A549 (cell line): ENCODE measurements at regions not wholly inside any gene's neighbourhood (a gene's known extent, or its start where the extent isn't known, plus 50 kb on each side); places are given as distances from the start of the nearest gene placed in this dataset.

Experiments used
- ATAC-seq, 2 experiments: fragments of 200-7000 bp in 1 of 2; fragments of >200 bp in 1 of 2; cut with Nextera tagmentation in 1 of 2; cut with Tn5 transposase in 1 of 2; 3 replicates each; pipeline versions ENCODE4 v1.8.0 to v1.9.1; 2018 to 2020; ENCODE audit warnings: mild to moderate bottlenecking in 1 of 2, moderate library complexity in 1 of 2
- CTCF ChIA-PET: fragments of 300-600 bp; sonication (Branson Sonifier 250); formaldehyde crosslinking; extraction: SDS; loops from one replicate; lab custom pipeline; 2021; ENCODE audit warnings: antibody characterized with exemption, inconsistent platforms; lab: Yijun Ruan, JAX
- POLR2A ChIA-PET: fragments of 350-600 bp; formaldehyde crosslinking; extraction: SDS; loops from one replicate; lab custom pipeline; 2021; ENCODE audit warnings: antibody characterized with exemption, inconsistent platforms; lab: Yijun Ruan, JAX
- DNase-seq, 2 experiments: peaks; one replicate each; pipeline versions ENCODE4 v3.0.0 to v3.0.0-alpha.2; 2011 to 2016; ENCODE audit warnings: low read depth in 1 of 2, low spot score in 1 of 2
- FAIRE-seq: peaks from 2 replicates; lab custom pipeline; 2011; peaks lifted over from hg19 to GRCh38; lab: Jason Lieb, UNC
- H3K27ac ChIP-seq, 2 experiments: fragments of >200 bp; sonication (Bioruptor Twin); formaldehyde crosslinking; 3 replicates each; pipeline ENCODE4 v1.5.1; 2016 to 2017
- H3K4me1 ChIP-seq: fragments of >200 bp; sonication (Bioruptor Twin); formaldehyde crosslinking; 3 replicates; pipeline ENCODE4 v1.6.1; 2016
- H3K4me2 ChIP-seq: fragments of >200 bp; sonication (Bioruptor Twin); formaldehyde crosslinking; 3 replicates; pipeline ENCODE4 v1.6.1; 2016
- H3K4me3 ChIP-seq: fragments of >200 bp; sonication (Bioruptor Twin); formaldehyde crosslinking; 3 replicates; pipeline ENCODE4 v1.5.1; 2016
- H3K9me3 ChIP-seq: fragments of >200 bp; sonication (Bioruptor Twin); formaldehyde crosslinking; 3 replicates; pipeline ENCODE4 v1.6.1; 2016
- CBX2 ChIP-seq: fragments of 200-600 bp; sonication (generic); IDR thresholded peaks from 2 replicates; pipeline ENCODE4 v1.6.1; 2016; ENCODE audit warnings: low read depth, mild to moderate bottlenecking, borderline replicate concordance
- CEBPB ChIP-seq, 2 experiments: fragments of >200 bp in 1 of 2; sonication (Bioruptor Twin) in 1 of 2; formaldehyde crosslinking in 1 of 2; IDR thresholded peaks; 2 replicates each; pipeline ENCODE4 v1.6.1; 2012 to 2016
- CHD2 ChIP-seq: fragments of 150-350 bp; IDR thresholded peaks from 2 replicates; pipeline ENCODE4 v1.6.1; 2014; ENCODE audit warnings: low read length; ENCODE audit not compliant: partially characterized antibody
- CHD4 ChIP-seq: fragments of 200-600 bp; sonication (generic); IDR thresholded peaks from 2 replicates; pipeline ENCODE4 v1.6.1; 2016; ENCODE audit warnings: antibody characterized with exemption, mild to moderate bottlenecking, borderline replicate concordance
- CTCF ChIP-seq: fragments of >200 bp; sonication (Bioruptor Twin); formaldehyde crosslinking; IDR thresholded peaks from 3 replicates; pipeline ENCODE4 v1.5.1; 2016
- E2F6 ChIP-seq: IDR thresholded peaks from 2 replicates; pipeline ENCODE4 v1.6.1; 2012; ENCODE audit warnings: low read depth, borderline replicate concordance
- EHF ChIP-seq: fragments of 250-450 bp; sonication (Bioruptor Pico); IDR thresholded peaks from 2 replicates; pipeline ENCODE4 v1.5.0; 2020; ENCODE audit warnings: mild to moderate bottlenecking
- EHMT2 ChIP-seq: fragments of 200-600 bp; sonication (generic); IDR thresholded peaks from 2 replicates; pipeline ENCODE4 v1.6.1; 2016; ENCODE audit warnings: antibody characterized with exemption, low read depth, mild to moderate bottlenecking, moderate library complexity
- ELK1 ChIP-seq: fragments of 150-350 bp; IDR thresholded peaks from 2 replicates; pipeline ENCODE4 v1.6.1; 2014; ENCODE audit warnings: low read depth, mild to moderate bottlenecking, low read length
- EP300 ChIP-seq, 2 experiments: fragments of >200 bp; sonication (Bioruptor Twin); formaldehyde crosslinking; IDR thresholded peaks; 2 replicates in 1 of 2; 3 replicates in 1 of 2; pipeline ENCODE4 v1.6.1; 2016 to 2017
- FOSB ChIP-seq: fragments of 250-450 bp; sonication (Bioruptor Pico); IDR thresholded peaks from 2 replicates; pipeline ENCODE4 v1.5.0; 2020; ENCODE audit warnings: mild to moderate bottlenecking, moderate library complexity
- FOXS1 ChIP-seq: fragments of 250-450 bp; sonication (Bioruptor Pico); IDR thresholded peaks from 2 replicates; pipeline ENCODE4 v1.5.0; 2020; ENCODE audit warnings: mild to moderate bottlenecking, moderate library complexity
- GATA3 ChIP-seq: IDR thresholded peaks from 2 replicates; pipeline ENCODE4 v1.6.1; 2012; ENCODE audit warnings: borderline replicate concordance
- HES2 ChIP-seq: fragments of >200 bp; sonication (Bioruptor Twin); formaldehyde crosslinking; IDR thresholded peaks from 2 replicates; pipeline ENCODE4 v1.6.1; 2016
- HMGXB4 ChIP-seq: fragments of 250-450 bp; sonication (Bioruptor Pico); IDR thresholded peaks from 2 replicates; pipeline ENCODE4 v1.5.0; 2021; ENCODE audit warnings: mild to moderate bottlenecking, moderate library complexity, borderline replicate concordance
- HOXB5 ChIP-seq: fragments of 250-450 bp; sonication (Bioruptor Pico); IDR thresholded peaks from 2 replicates; pipeline ENCODE4 v1.5.0; 2020; ENCODE audit warnings: mild to moderate bottlenecking, moderate library complexity
- KDM1A ChIP-seq: fragments of 200-600 bp; sonication (generic); IDR thresholded peaks from 2 replicates; pipeline ENCODE4 v1.6.1; 2016; ENCODE audit warnings: low read depth, mild to moderate bottlenecking
- MAFK ChIP-seq: fragments of 450-650 bp; IDR thresholded peaks from 2 replicates; pipeline ENCODE4 v1.6.1; 2014; ENCODE audit not compliant: partially characterized antibody
- NFE2L2 ChIP-seq: fragments of 150-350 bp; conservative IDR thresholded peaks from 2 replicates; pipeline ENCODE4 v1.6.1; 2014; ENCODE audit warnings: low read length
- PHF8 ChIP-seq: fragments of 200-600 bp; sonication (generic); IDR thresholded peaks from 2 replicates; pipeline ENCODE4 v1.6.1; 2016; ENCODE audit warnings: low read depth, mild to moderate bottlenecking, antibody characterized with exemption, moderate library complexity, borderline replicate concordance
- POLR2AphosphoS2 ChIP-seq: conservative IDR thresholded peaks from 2 replicates; pipeline ENCODE4 v1.6.1; 2012; ENCODE audit warnings: low read length, improper control_type of control experiment, inconsistent platforms
- SMC3 ChIP-seq: fragments of >200 bp; sonication (Bioruptor Twin); formaldehyde crosslinking; IDR thresholded peaks from 3 replicates; pipeline ENCODE4 v1.6.1; 2018; ENCODE audit warnings: inconsistent platforms
- TFCP2L1 ChIP-seq: fragments of 250-450 bp; sonication (Bioruptor Pico); IDR thresholded peaks from 2 replicates; pipeline ENCODE4 v1.5.0; 2021; ENCODE audit warnings: mild to moderate bottlenecking
- ZSCAN20 ChIP-seq: fragments of 250-450 bp; sonication (Bioruptor Pico); IDR thresholded peaks from 2 replicates; pipeline ENCODE4 v1.8.0; 2022; ENCODE audit warnings: mild to moderate bottlenecking, moderate library complexity
- WGBS: methylation state at CpG from one replicate; pipeline ENCODE4 v1.1.6; 2017; ENCODE audit errors: missing lambda C conversion rate; 5-methylcytosine and 5-hydroxymethylcytosine counted together

GRCh38 chr5:18366234-18366633 lies 732.0 kb downstream of the TAF11L14 start:
- Histone ChIP-seq H3K4me2 (no peak overlapping the region), H3K4me1 (no peaks in the 10 kb centered on the region), H3K4me3 (no peak overlapping the region), H3K9me3 (no peaks in the 10 kb centered on the region), H3K27ac (no peak overlapping the region)
- no peak for DNase-seq
- ChIA-PET CTCF (no interaction called here), POLR2A (no interaction called here)
- no peak for ATAC-seq
- 59% methylated on average over 8 of the region's 8 CpGs for WGBS
- FAIRE-seq = no peak
- TF ChIP-seq E2F6 (no peak), HOXB5 (CRISPR knock-in tag) (no peak), EP300 (IDR thresholded peaks at IDR 0.05) (no peak), POLR2AphosphoS2 (no peak), HMGXB4 (CRISPR knock-in tag) (no peak), NFE2L2 (peak; percentile 73), TFCP2L1 (CRISPR knock-in tag) (no peak), MAFK (peak; percentile 40), CEBPB (IDR thresholded peaks at IDR 0.05) (no peak)

- POLR2A ChIA-PET = no interaction called here
- ATAC-seq = no peak
- TF ChIP-seq SMC3 (no peak), EHMT2 (no peak), HES2 (no peak), GATA3 (no peak), EP300 (IDR thresholded peaks at IDR 0.05) (no peak), PHF8 (no peak), CBX2 (no peak), ZSCAN20 (no peak), POLR2AphosphoS2 (no peak), EHF (no peak), ELK1 (no peak), CHD4 (no peak), CTCF (no peak), KDM1A (no peak), NFE2L2 (no peak), CHD2 (no peak), CEBPB (IDR thresholded peaks at IDR 0.05) (no peak), FOXS1 (CRISPR knock-in tag) (no peak), FOSB (CRISPR knock-in tag) (no peak)
- no peak overlapping the region for H3K4me2 ChIP-seq
- CTCF ChIA-PET = no interaction called here
- WGBS = 4% methylated on average over 3 of the region's 3 CpGs
- no peaks in the 10 kb centered on the region for H3K4me1 ChIP-seq
- no peaks in the 10 kb centered on the region for H3K9me3 ChIP-seq
- no peak overlapping the region for H3K27ac ChIP-seq
- FAIRE-seq = no peak
- no peak for DNase-seq
- H3K4me3 ChIP-seq = no peak overlapping the region
These were observed 736.3 kb downstream of the TAF11L14 start for GRCh38 chr5:18370531-18370930.
